Osteocyte (in vitro differentiated cells): ENCODE measurements at regions not wholly inside any gene's neighbourhood (a gene's known extent, or its start where the extent isn't known, plus 50 kb on each side); places are given as distances from the start of the nearest gene placed in this dataset.

Experiments used
- DNase-seq: peaks from one replicate; pipeline ENCODE4 v3.0.0; 2021; ENCODE audit warnings: mixed read lengths; ENCODE audit not compliant: unreplicated experiment; ENCODE audit errors: extremely low spot score
- H3K27ac Mint-ChIP-seq: one replicate; pipeline ENCODE4 v1.8.0; 2021; ENCODE audit warnings: mild to moderate bottlenecking, mixed read lengths; ENCODE audit not compliant: unreplicated experiment
- H3K27me3 Mint-ChIP-seq: one replicate; pipeline ENCODE4 v1.8.0; 2021; ENCODE audit warnings: mixed read lengths; ENCODE audit not compliant: unreplicated experiment
- H3K36me3 Mint-ChIP-seq: one replicate; pipeline ENCODE4 v1.8.0; 2021; ENCODE audit warnings: mixed read lengths; ENCODE audit not compliant: unreplicated experiment
- H3K4me1 Mint-ChIP-seq: one replicate; pipeline ENCODE4 v1.8.0; 2021; ENCODE audit warnings: mixed read lengths; ENCODE audit not compliant: unreplicated experiment
- H3K4me3 Mint-ChIP-seq: one replicate; pipeline ENCODE4 v1.8.0; 2021; ENCODE audit warnings: mild to moderate bottlenecking, moderate library complexity, mixed read lengths; ENCODE audit not compliant: unreplicated experiment
- H3K9me3 Mint-ChIP-seq: one replicate; pipeline ENCODE4 v1.8.0; 2021; ENCODE audit warnings: mixed read lengths; ENCODE audit not compliant: unreplicated experiment
- TF ChIP-seq, protein P1 (sequence below): fragments of 200-600 bp; sonication (generic); IDR thresholded peaks from 2 replicates; pipeline ENCODE4 v1.5.0; 2021; ENCODE audit warnings: antibody characterized with exemption, mild to moderate bottlenecking, moderate library complexity

DNA sequence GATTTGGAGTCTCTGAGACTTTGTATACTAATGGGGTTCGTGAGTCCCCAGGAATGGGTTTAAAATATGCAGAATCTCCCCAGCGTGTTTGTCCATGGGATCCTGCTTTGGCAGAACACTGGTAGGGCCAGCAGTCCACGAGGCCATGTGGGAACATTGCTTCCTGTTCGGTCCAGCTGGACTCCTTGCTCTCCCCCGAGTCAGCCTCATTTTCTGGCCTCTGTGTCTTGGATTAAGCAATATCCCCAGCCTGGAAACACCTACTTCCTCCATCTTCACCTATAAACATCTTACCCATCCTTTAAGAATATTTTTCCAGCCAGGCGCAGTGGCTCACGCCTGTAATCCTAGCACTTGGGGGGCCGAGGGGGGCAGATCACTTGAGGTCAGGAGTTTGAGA is 142.4 kb downstream of the NAV1 start:
- Mint-ChIP-seq H3K27ac (no peak overlapping the region), H3K36me3 (peaks cover 5% of the 10 kb centered on the region), H3K27me3 (no peaks in the 10 kb centered on the region), H3K9me3 (peaks cover 3% of the 10 kb centered on the region), H3K4me3 (no peak overlapping the region), H3K4me1 (peaks cover 36% of the 10 kb centered on the region)
- TF ChIP-seq, protein P1, sequence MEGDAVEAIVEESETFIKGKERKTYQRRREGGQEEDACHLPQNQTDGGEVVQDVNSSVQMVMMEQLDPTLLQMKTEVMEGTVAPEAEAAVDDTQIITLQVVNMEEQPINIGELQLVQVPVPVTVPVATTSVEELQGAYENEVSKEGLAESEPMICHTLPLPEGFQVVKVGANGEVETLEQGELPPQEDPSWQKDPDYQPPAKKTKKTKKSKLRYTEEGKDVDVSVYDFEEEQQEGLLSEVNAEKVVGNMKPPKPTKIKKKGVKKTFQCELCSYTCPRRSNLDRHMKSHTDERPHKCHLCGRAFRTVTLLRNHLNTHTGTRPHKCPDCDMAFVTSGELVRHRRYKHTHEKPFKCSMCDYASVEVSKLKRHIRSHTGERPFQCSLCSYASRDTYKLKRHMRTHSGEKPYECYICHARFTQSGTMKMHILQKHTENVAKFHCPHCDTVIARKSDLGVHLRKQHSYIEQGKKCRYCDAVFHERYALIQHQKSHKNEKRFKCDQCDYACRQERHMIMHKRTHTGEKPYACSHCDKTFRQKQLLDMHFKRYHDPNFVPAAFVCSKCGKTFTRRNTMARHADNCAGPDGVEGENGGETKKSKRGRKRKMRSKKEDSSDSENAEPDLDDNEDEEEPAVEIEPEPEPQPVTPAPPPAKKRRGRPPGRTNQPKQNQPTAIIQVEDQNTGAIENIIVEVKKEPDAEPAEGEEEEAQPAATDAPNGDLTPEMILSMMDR = no peak
- DNase-seq = no peak

DNA sequence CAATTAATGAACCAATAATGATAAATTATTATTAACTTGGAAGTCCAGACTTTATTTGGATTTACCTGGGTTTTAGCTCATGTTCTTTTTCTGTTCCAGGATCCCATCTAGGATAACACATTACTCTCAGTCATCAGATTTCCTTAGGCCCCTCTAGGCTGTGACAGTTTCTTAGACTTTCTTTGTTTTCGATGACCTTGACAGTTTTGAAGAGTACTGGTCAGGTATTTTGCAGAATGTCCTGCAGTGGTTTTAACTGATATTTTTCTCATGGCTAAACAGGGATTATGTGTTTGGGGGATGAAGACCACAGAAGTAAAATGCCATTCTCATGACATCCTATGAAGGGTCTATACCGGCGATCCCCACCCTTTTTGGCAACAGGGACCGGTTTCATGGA is 144.0 kb downstream of the NAV1 start:
- H3K27me3 Mint-ChIP-seq = no peaks in the 10 kb centered on the region
- DNase-seq = no peak
- H3K9me3 Mint-ChIP-seq = peaks cover 3% of the 10 kb centered on the region
- no peak overlapping the region for H3K4me3 Mint-ChIP-seq
- peaks cover 5% of the 10 kb centered on the region for H3K36me3 Mint-ChIP-seq
- TF ChIP-seq, protein P1 = no peak
- H3K4me1 Mint-ChIP-seq = peaks cover 35% of the 10 kb centered on the region
- no peak overlapping the region for H3K27ac Mint-ChIP-seq

DNA sequence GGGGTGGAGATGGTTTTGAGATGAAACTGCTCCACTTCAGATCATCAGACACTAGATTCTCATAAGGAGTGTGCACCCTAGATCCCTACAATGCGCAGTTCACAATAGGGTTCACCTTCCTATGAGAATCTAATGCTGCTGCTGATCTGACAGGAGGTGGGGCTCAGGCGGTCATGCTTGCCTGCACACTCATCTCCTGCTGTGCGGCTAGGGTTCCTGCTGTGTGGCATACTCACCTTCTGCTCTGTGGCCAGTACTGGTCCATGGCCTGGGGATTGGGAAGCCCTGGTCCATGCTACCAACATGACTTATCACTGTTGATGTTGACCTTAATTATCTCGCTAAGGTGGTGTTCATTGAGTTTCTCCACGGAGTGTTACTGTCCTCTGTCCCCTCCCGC is 144.5 kb downstream of the NAV1 start:
- H3K36me3 Mint-ChIP-seq = peaks cover 5% of the 10 kb centered on the region
- no peak overlapping the region for H3K4me3 Mint-ChIP-seq
- H3K9me3 Mint-ChIP-seq = peaks cover 3% of the 10 kb centered on the region
- TF ChIP-seq, protein P1 = no peak
- no peak overlapping the region for H3K27ac Mint-ChIP-seq
- H3K4me1 Mint-ChIP-seq = peaks cover 31% of the 10 kb centered on the region
- no peaks in the 10 kb centered on the region for H3K27me3 Mint-ChIP-seq
- DNase-seq = no peak

DNA sequence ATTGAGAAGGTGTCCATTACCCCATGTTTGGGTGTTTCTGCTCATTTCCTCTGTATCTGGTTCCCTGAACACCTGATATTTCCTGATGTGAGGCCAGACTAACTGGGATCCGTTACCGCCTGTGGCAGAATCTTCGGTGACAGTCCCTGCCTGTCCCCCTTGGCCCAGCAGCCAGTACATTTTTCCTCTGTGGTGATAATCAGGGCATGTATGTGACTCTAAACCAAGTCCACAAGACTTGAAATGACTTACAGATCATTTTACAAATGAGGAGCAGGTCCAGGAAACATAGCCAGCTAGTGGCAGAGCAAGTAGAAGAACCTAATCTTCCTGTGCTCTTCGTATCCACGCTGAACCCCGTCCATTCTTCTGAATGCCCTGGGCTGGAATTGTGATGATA is 143.5 kb upstream of the IPO9 start:
- Mint-ChIP-seq H3K36me3 (no peaks in the 10 kb centered on the region), H3K27ac (peak overlapping the region; percentile 41), H3K27me3 (no peaks in the 10 kb centered on the region), H3K4me3 (no peak overlapping the region), H3K4me1 (peaks cover 22% of the 10 kb centered on the region), H3K9me3 (no peaks in the 10 kb centered on the region)
- DNase-seq = no peak
- TF ChIP-seq, protein P1 = no peak

DNA sequence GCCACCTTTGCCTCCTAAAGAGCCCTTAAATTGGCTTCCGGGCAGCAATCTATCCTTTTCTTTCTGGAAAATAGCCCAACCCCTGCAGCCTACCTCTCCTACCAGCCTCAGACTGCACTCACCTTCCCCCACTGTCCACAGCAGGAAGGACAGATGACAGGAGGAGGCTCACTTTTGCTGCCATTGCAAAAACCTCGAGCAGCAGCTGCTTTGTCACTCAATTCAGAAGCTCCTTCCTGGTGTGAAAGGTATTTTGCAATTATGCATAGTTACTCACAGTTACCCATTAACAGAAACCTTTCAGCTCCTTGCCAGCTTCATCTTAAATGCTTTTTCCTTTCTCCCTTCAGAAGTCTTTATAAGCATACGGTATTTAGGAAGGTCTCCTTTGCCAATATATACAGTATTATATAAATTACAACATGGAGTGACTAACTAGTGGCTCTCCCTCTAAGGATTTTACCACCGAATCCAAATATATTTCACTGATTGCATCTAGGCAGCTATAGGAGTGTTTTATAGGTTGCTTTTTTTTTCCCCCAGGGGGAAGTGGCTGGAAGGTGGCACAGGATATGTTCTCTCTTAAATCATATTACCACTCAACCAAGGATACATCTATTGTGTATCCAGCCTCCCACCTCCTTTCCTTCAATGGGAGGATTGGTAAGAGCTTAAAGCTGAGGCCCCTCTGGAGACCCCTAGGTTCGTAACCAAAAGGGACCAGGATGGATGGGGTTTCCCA is 142.1 kb upstream of the IPO9 start:
- H3K27ac Mint-ChIP-seq = no peak overlapping the region
- H3K9me3 Mint-ChIP-seq = no peaks in the 10 kb centered on the region
- TF ChIP-seq, protein P1 = no peak
- no peaks in the 10 kb centered on the region for H3K27me3 Mint-ChIP-seq
- H3K36me3 Mint-ChIP-seq = no peaks in the 10 kb centered on the region
- H3K4me3 Mint-ChIP-seq = no peak overlapping the region
- H3K4me1 Mint-ChIP-seq = peaks cover 18% of the 10 kb centered on the region
- no peak for DNase-seq
